ENCODE measurements at regions not wholly inside any gene's neighbourhood (a gene's known extent, or its start where the extent isn't known, plus 50 kb on each side); places are given as distances from the start of the nearest gene placed in this dataset.

DNA sequence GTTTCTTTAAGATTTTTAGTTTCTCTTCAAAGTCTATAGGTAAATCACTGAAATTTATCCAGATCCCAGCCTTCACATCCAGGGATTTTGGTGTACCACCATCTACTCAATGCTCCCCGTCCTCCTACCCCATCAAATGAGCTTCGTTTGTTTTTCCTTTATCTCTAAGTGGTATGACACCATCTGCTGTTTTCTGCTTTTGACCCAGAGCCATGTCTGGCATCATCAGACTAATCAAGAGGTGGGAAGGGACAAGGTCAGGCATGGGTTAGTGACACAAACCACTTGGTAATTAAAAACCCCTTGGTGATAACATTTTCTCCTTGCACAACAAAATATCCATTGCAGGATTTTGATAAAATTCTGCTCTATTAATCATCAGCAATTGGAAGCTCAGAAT is 92.7 kb upstream of the GOLGA8J start:
- no peak overlapping the region for H2AFZ ChIP-seq (ENCODE audit: low read length)
- no peaks in the 10 kb centered on the region for H3K79me1 ChIP-seq (ENCODE audit: insufficient read depth, low read depth, low read length, poor library complexity, severe bottlenecking)
- H3T11ph ChIP-seq (ENCODE audit: low read length) = no peak overlapping the region
- H2BK12ac ChIP-seq (ENCODE audit: insufficient read length, low read depth, low read length) = no peak overlapping the region
- H3K18ac ChIP-seq (ENCODE audit: insufficient read length, low read depth, low read length) = no peak overlapping the region
- H3K9me3 ChIP-seq (ENCODE audit: control insufficient read depth, low read depth, low read length) = no peaks in the 10 kb centered on the region
- no peaks in the 10 kb centered on the region for H3K23me2 ChIP-seq (ENCODE audit: insufficient read length, low read depth, low read length, poor library complexity, severe bottlenecking)
- H3K27ac ChIP-seq (ENCODE audit: insufficient read length, low read depth, low read length) = no peak overlapping the region
- Mint-ChIP-seq H3K27ac (no peak overlapping the region), H3K36me3 (ENCODE audit: insufficient read depth in 1 of 3, low read depth in 3 of 3) (peaks cover 0 to 4% (median 2%) of the 10 kb centered on the region in 3 experiments; a peak in 2 of 7 replicates), H3K27me3 (ENCODE audit: low read depth) (no peaks in the 10 kb centered on the region), H3K4me1 (peaks cover 38% of the 10 kb centered on the region in 2 experiments), H3K4me3 (no peak overlapping the region), H3K9me3 (peaks cover 3% of the 10 kb centered on the region in 2 experiments; a peak in 2 of 5 replicates)
- peaks cover 5% of the 10 kb centered on the region for H3K4me1 ChIP-seq (ENCODE audit: insufficient read depth, low read length)
- no peak overlapping the region for H2BK120ac ChIP-seq (ENCODE audit: low read depth, low read length, poor library complexity, severe bottlenecking)
- H3K9ac ChIP-seq (ENCODE audit: extremely low read depth, insufficient read length, low read length) = no peak overlapping the region
- no peaks in the 10 kb centered on the region for H3K27me3 ChIP-seq (ENCODE audit: insufficient read depth, low read length)
- no peak overlapping the region for H2BK5ac ChIP-seq (ENCODE audit: insufficient read length, low read length)
- H3K56ac ChIP-seq (ENCODE audit: insufficient read length, low read depth, low read length) = no peak overlapping the region
- no peak for DNase-seq
- no peak overlapping the region for H3K4me2 ChIP-seq (ENCODE audit: insufficient read depth, insufficient read length, low read length)
- H3K14ac ChIP-seq (ENCODE audit: insufficient read depth, low read length) = no peak overlapping the region
- no peak overlapping the region for H2BK15ac ChIP-seq (ENCODE audit: low read depth, low read length)
- no peak overlapping the region for H2BK20ac ChIP-seq (ENCODE audit: low read depth, low read length, poor library complexity, severe bottlenecking)
- TF ChIP-seq, protein P1, sequence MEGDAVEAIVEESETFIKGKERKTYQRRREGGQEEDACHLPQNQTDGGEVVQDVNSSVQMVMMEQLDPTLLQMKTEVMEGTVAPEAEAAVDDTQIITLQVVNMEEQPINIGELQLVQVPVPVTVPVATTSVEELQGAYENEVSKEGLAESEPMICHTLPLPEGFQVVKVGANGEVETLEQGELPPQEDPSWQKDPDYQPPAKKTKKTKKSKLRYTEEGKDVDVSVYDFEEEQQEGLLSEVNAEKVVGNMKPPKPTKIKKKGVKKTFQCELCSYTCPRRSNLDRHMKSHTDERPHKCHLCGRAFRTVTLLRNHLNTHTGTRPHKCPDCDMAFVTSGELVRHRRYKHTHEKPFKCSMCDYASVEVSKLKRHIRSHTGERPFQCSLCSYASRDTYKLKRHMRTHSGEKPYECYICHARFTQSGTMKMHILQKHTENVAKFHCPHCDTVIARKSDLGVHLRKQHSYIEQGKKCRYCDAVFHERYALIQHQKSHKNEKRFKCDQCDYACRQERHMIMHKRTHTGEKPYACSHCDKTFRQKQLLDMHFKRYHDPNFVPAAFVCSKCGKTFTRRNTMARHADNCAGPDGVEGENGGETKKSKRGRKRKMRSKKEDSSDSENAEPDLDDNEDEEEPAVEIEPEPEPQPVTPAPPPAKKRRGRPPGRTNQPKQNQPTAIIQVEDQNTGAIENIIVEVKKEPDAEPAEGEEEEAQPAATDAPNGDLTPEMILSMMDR (conservative IDR thresholded peaks at IDR 0.05) = no peak
- H3K4ac ChIP-seq (ENCODE audit: low read depth, low read length) = no peak overlapping the region
- no peaks in the 10 kb centered on the region for H3K79me2 ChIP-seq (ENCODE audit: insufficient read depth, low read length)
- WGBS (ENCODE audit: extremely low coverage, insufficient read length, low lambda C conversion rate) = no CpG with 5 or more reads among the region's 2 CpGs
- H4K5ac ChIP-seq (ENCODE audit: insufficient read length, low read depth, low read length) = no peak overlapping the region
- no peak overlapping the region for H4K91ac ChIP-seq (ENCODE audit: insufficient read length, low read depth, low read length)
- H2AK5ac ChIP-seq (ENCODE audit: insufficient read length, low read length) = no peak overlapping the region
- H4K20me1 ChIP-seq (ENCODE audit: control insufficient read depth, insufficient read depth, insufficient read length) = no peaks in the 10 kb centered on the region
- no peak overlapping the region for H4K8ac ChIP-seq (replicated peaks; ENCODE audit: insufficient read length, low read depth, low read length)
- no peak overlapping the region for H3K23ac ChIP-seq (ENCODE audit: insufficient read length, low read depth, low read length)
